A673 (cell line): ENCODE measurements at regions not wholly inside any gene's neighbourhood (a gene's known extent, or its start where the extent isn't known, plus 50 kb on each side); places are given as distances from the start of the nearest gene placed in this dataset.

Experiments
- EZH2 ChIP-seq: fragments of 200-600 bp; sonication (generic); IDR thresholded peaks from 2 replicates; pipeline ENCODE4 v1.6.1; 2017; ENCODE audit warnings: borderline replicate concordance, low read depth, mild to moderate bottlenecking, mixed read lengths, antibody characterized with exemption, low read length; ENCODE audit not compliant: poor library complexity, severe bottlenecking
- TF ChIP-seq, protein P1 (sequence below): fragments of 300-800, 200-600 bp; sonication (generic); conservative IDR thresholded peaks from 2 replicates; pipeline ENCODE4 v1.5.1; 2017; ENCODE audit warnings: low read depth, mild to moderate bottlenecking, antibody characterized with exemption, low read length, moderate library complexity, mixed read lengths

DNA sequence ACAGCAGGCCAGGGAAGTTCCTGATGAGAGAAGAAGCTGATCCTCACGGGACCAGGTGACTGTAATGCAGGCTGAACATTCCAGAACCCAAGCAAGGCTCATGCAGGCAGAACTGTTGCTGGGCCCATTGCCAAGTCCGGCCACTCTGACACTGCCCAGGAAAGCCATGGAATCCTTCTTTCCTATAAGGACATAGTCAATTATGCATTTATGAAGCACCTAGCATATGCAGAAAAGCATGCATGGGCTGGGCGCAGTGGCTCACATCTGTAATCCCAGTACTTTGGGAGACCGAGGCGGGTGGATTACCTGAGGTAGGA, 83.7 kb upstream of the SLC1A3 start:
- TF ChIP-seq, protein P1, sequence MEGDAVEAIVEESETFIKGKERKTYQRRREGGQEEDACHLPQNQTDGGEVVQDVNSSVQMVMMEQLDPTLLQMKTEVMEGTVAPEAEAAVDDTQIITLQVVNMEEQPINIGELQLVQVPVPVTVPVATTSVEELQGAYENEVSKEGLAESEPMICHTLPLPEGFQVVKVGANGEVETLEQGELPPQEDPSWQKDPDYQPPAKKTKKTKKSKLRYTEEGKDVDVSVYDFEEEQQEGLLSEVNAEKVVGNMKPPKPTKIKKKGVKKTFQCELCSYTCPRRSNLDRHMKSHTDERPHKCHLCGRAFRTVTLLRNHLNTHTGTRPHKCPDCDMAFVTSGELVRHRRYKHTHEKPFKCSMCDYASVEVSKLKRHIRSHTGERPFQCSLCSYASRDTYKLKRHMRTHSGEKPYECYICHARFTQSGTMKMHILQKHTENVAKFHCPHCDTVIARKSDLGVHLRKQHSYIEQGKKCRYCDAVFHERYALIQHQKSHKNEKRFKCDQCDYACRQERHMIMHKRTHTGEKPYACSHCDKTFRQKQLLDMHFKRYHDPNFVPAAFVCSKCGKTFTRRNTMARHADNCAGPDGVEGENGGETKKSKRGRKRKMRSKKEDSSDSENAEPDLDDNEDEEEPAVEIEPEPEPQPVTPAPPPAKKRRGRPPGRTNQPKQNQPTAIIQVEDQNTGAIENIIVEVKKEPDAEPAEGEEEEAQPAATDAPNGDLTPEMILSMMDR = no peak
- no peak for TF ChIP-seq EZH2
